ENCODE measurements at regions not wholly inside any gene's neighbourhood (a gene's known extent, or its start where the extent isn't known, plus 50 kb on each side); places are given as distances from the start of the nearest gene placed in this dataset.
"Not testable (repeated sequence)": the region's sequence is repeated elsewhere in the genome, so short reads cannot be mapped to it uniquely, and the experiment has no call there.

GRCh38 chr3:104939196-104939595 is 427.5 kb upstream of the ALCAM start:
- Histone ChIP-seq H3K9me3 (ENCODE audit: control insufficient read depth, low read depth, low read length) (no peaks in the 10 kb centered on the region), H3K27ac (ENCODE audit: low read length) (no peak overlapping the region), H3K4me1 (ENCODE audit: control insufficient read depth, insufficient read depth, low read length) (no peaks in the 10 kb centered on the region), H3K27me3 (ENCODE audit: control insufficient read depth, insufficient read depth, low read length) (no peaks in the 10 kb centered on the region), H3K36me3 (ENCODE audit: control insufficient read depth, insufficient read depth, low read length) (no peaks in the 10 kb centered on the region), H3K4me3 (ENCODE audit: low read length) (no peak overlapping the region)
- 83% methylated on average over 1 of the region's 1 CpG for WGBS (ENCODE audit: insufficient coverage, low lambda C conversion rate)
- no peak for DNase-seq

GRCh38 chr3:104941785-104942184 is 424.9 kb upstream of the ALCAM start:
- Histone ChIP-seq H3K36me3 (ENCODE audit: control insufficient read depth, insufficient read depth, low read length) (no peaks in the 10 kb centered on the region), H3K4me1 (ENCODE audit: control insufficient read depth, insufficient read depth, low read length) (no peaks in the 10 kb centered on the region), H3K27me3 (ENCODE audit: control insufficient read depth, insufficient read depth, low read length) (no peaks in the 10 kb centered on the region), H3K27ac (ENCODE audit: low read length) (no peak overlapping the region), H3K4me3 (ENCODE audit: low read length) (no peak overlapping the region), H3K9me3 (ENCODE audit: control insufficient read depth, low read depth, low read length) (no peaks in the 10 kb centered on the region)
- WGBS (ENCODE audit: insufficient coverage, low lambda C conversion rate) = 86% methylated on average over 1 of the region's 1 CpG
- no peak for DNase-seq

DNA sequence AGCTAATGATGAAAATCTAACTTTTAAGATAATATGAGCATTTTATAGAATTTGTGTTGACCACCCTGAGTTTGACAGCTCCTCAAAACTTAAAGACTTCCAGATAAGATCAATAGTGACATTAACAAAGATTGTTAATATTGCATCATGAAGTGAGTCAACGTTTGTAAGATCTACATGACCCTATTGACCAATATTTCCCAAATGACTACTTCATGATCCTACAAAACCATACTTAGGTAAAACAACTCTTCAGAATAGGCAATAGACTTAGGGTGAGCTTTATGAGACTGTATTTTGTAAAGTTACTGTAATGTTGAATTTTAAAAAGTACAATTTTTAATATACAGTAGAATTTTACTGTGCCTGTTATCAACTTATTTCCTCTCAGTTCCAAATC is 422.7 kb upstream of the ALCAM start:
- no peak overlapping the region for H3K4me3 ChIP-seq (ENCODE audit: low read length)
- no CpG with 5 or more reads among the region's 1 CpG for WGBS (ENCODE audit: insufficient coverage, low lambda C conversion rate)
- no peak for DNase-seq

GRCh38 chr3:104947943-104948342 is 418.8 kb upstream of the ALCAM start:
- 88% methylated on average over 1 of the region's 3 CpGs for WGBS (ENCODE audit: insufficient coverage, low lambda C conversion rate)
- Histone ChIP-seq H3K4me1 (ENCODE audit: control insufficient read depth, insufficient read depth, low read length) (no peaks in the 10 kb centered on the region), H3K27me3 (ENCODE audit: control insufficient read depth, insufficient read depth, low read length) (no peaks in the 10 kb centered on the region), H3K9me3 (ENCODE audit: control insufficient read depth, low read depth, low read length) (no peaks in the 10 kb centered on the region), H3K27ac (ENCODE audit: low read length) (no peak overlapping the region), H3K4me3 (ENCODE audit: low read length) (no peak overlapping the region), H3K36me3 (ENCODE audit: control insufficient read depth, insufficient read depth, low read length) (no peaks in the 10 kb centered on the region)
- DNase-seq = no peak

More for the DNA sequence above, 422.7 kb upstream of the ALCAM start:
- no peaks in the 10 kb centered on the region for H3K9me3 ChIP-seq (ENCODE audit: control insufficient read depth, low read depth, low read length)
- H3K36me3 ChIP-seq (ENCODE audit: control insufficient read depth, insufficient read depth, low read length) = no peaks in the 10 kb centered on the region
- H3K27ac ChIP-seq (ENCODE audit: low read length) = no peak overlapping the region
- no peaks in the 10 kb centered on the region for H3K27me3 ChIP-seq (ENCODE audit: control insufficient read depth, insufficient read depth, low read length)
- no peaks in the 10 kb centered on the region for H3K4me1 ChIP-seq (ENCODE audit: control insufficient read depth, insufficient read depth, low read length)

GRCh38 chr3:104949810-104950209 is 416.9 kb upstream of the ALCAM start:
- not testable (repeated sequence) for DNase-seq; H3K27me3 ChIP-seq (ENCODE audit: control insufficient read depth, insufficient read depth, low read length); H3K4me1 ChIP-seq (ENCODE audit: control insufficient read depth, insufficient read depth, low read length); H3K4me3 ChIP-seq (ENCODE audit: low read length); H3K36me3 ChIP-seq (ENCODE audit: control insufficient read depth, insufficient read depth, low read length); H3K27ac ChIP-seq (ENCODE audit: low read length); H3K9me3 ChIP-seq (ENCODE audit: control insufficient read depth, low read depth, low read length)
- 94% methylated on average over 2 of the region's 4 CpGs for WGBS (ENCODE audit: insufficient coverage, low lambda C conversion rate)

GRCh38 chr3:104951426-104951825 is 415.3 kb upstream of the ALCAM start:
- Histone ChIP-seq H3K4me1 (ENCODE audit: control insufficient read depth, insufficient read depth, low read length) (no peaks in the 10 kb centered on the region), H3K27me3 (ENCODE audit: control insufficient read depth, insufficient read depth, low read length) (no peaks in the 10 kb centered on the region), H3K9me3 (ENCODE audit: control insufficient read depth, low read depth, low read length) (no peaks in the 10 kb centered on the region), H3K27ac (ENCODE audit: low read length) (no peak overlapping the region), H3K36me3 (ENCODE audit: control insufficient read depth, insufficient read depth, low read length) (no peaks in the 10 kb centered on the region), H3K4me3 (ENCODE audit: low read length) (no peak overlapping the region)
- no peak for DNase-seq
- 100% methylated on average over 2 of the region's 2 CpGs for WGBS (ENCODE audit: insufficient coverage, low lambda C conversion rate)

DNA sequence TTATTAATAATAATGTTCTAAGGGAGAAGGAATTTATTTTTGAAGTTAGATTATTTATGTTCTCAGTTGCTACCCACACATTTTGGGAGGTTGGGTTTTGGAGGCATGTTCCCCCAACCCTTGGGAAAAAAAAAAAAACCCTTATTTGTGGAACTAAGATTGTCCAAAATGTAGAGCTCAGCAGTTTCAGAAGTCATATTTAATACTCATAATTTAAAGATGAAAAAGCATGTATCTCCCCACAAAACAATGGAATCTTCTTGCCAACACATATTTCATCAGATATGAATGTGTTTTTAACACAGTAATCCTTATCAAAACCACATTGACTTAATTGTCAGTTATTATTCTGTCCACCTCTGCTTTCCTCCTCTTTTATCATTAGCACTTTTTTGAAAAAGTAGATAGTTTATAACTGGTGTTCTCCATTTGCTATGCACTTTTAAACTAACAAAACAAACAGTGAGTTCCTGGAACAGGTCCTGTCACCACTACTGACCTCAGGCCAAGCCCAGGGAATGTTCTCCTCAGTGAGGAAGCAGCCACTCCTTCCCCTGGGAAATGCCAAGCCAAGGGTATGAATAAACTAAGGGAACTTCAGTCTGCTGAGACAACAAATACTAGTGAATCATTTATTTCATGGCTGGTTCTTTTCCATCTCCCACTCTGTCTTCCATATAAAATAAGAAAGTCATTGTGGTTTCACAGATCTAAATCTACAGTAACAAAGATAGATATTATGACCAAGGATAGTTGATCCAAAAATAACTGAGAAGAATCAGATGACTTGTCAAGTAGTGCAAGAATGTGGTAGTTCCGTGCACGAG is 414.4 kb upstream of the ALCAM start:
- no peaks in the 10 kb centered on the region for H3K4me1 ChIP-seq (ENCODE audit: control insufficient read depth, insufficient read depth, low read length)
- H3K27ac ChIP-seq (ENCODE audit: low read length) = no peak overlapping the region
- H3K9me3 ChIP-seq (ENCODE audit: control insufficient read depth, low read depth, low read length) = no peaks in the 10 kb centered on the region
- H3K4me3 ChIP-seq (ENCODE audit: low read length) = no peak overlapping the region
- H3K27me3 ChIP-seq (ENCODE audit: control insufficient read depth, insufficient read depth, low read length) = no peaks in the 10 kb centered on the region
- H3K36me3 ChIP-seq (ENCODE audit: control insufficient read depth, insufficient read depth, low read length) = no peaks in the 10 kb centered on the region
- WGBS (ENCODE audit: insufficient coverage, low lambda C conversion rate) = no CpG with 5 or more reads among the region's 2 CpGs
- DNase-seq = no peak

- Histone ChIP-seq H3K4me3 (ENCODE audit: low read length) (no peak overlapping the region), H3K36me3 (ENCODE audit: control insufficient read depth, insufficient read depth, low read length) (no peaks in the 10 kb centered on the region), H3K27me3 (ENCODE audit: control insufficient read depth, insufficient read depth, low read length) (no peaks in the 10 kb centered on the region), H3K4me1 (ENCODE audit: control insufficient read depth, insufficient read depth, low read length) (no peaks in the 10 kb centered on the region), H3K9me3 (ENCODE audit: control insufficient read depth, low read depth, low read length) (no peaks in the 10 kb centered on the region), H3K27ac (ENCODE audit: low read length) (no peak overlapping the region)
- no CpG with 5 or more reads among the region's 25 CpGs for WGBS (ENCODE audit: insufficient coverage, low lambda C conversion rate)
- no peak for DNase-seq
These were observed 409.9 kb upstream of the ALCAM start for GRCh38 chr3:104956620-104957345.

GRCh38 chr3:104960579-104960978 is 406.1 kb upstream of the ALCAM start:
- no peaks in the 10 kb centered on the region for H3K9me3 ChIP-seq (ENCODE audit: control insufficient read depth, low read depth, low read length)
- no peaks in the 10 kb centered on the region for H3K36me3 ChIP-seq (ENCODE audit: control insufficient read depth, insufficient read depth, low read length)
- no peak for DNase-seq
- no peak overlapping the region for H3K4me3 ChIP-seq (ENCODE audit: low read length)
- no peak overlapping the region for H3K27ac ChIP-seq (ENCODE audit: low read length)
- H3K4me1 ChIP-seq (ENCODE audit: control insufficient read depth, insufficient read depth, low read length) = no peaks in the 10 kb centered on the region
- H3K27me3 ChIP-seq (ENCODE audit: control insufficient read depth, insufficient read depth, low read length) = no peaks in the 10 kb centered on the region
- WGBS (ENCODE audit: insufficient coverage, low lambda C conversion rate) = 71% methylated on average over 2 of the region's 2 CpGs

- 17% methylated on average over 1 of the region's 1 CpG for WGBS (ENCODE audit: insufficient coverage, low lambda C conversion rate)
These were observed 404.9 kb upstream of the ALCAM start for GRCh38 chr3:104961851-104962250.

More at GRCh38 chr3:104961851-104962250, 404.9 kb upstream of the ALCAM start:
- Histone ChIP-seq H3K27ac (ENCODE audit: low read length) (no peak overlapping the region), H3K9me3 (ENCODE audit: control insufficient read depth, low read depth, low read length) (no peaks in the 10 kb centered on the region), H3K4me3 (ENCODE audit: low read length) (no peak overlapping the region), H3K36me3 (ENCODE audit: control insufficient read depth, insufficient read depth, low read length) (no peaks in the 10 kb centered on the region), H3K4me1 (ENCODE audit: control insufficient read depth, insufficient read depth, low read length) (no peaks in the 10 kb centered on the region), H3K27me3 (ENCODE audit: control insufficient read depth, insufficient read depth, low read length) (no peaks in the 10 kb centered on the region)
- no peak for DNase-seq
